ENCODE measurements at regions not wholly inside any gene's neighbourhood (a gene's known extent, or its start where the extent isn't known, plus 50 kb on each side); places are given as distances from the start of the nearest gene placed in this dataset.

- intact Hi-C loops (cut with DNase I; ENCODE audit: low total_unique reads), result no loop called here
- DNase-seq, result no peak
- 84 to 90% (median 88%) methylated on average over 5 of the region's 5 CpGs for WGBS, 5 donors
- Histone ChIP-seq H3K27ac (no peak overlapping the region), H3K9me3 (peaks cover 0 to 8% (median 1%) of the 10 kb centered on the region in 8 donors), H3K4me3 (no peak overlapping the region), H3K36me3 (no peaks in the 10 kb centered on the region), H3K4me1 (no peaks in the 10 kb centered on the region), H3K27me3 (replicated peaks in 1 of 7) (no peaks in the 10 kb centered on the region)
- TF ChIP-seq POLR2A (IDR thresholded peaks at IDR 0.05), result no peak
- TF ChIP-seq CTCF (IDR thresholded peaks at IDR 0.05 in 8 of 11, conservative IDR thresholded peaks at IDR 0.05 in 3 of 11), result no peak
- TF ChIP-seq POLR2AphosphoS5 (IDR thresholded peaks at IDR 0.05), result no peak
Measured at GRCh38 chr5:155229135-155229534, 215.6 kb downstream of the KIF4B start.

- 56 to 79% (median 67%) methylated on average over 2 of the region's 2 CpGs for WGBS, 5 donors
- no peaks in the 10 kb centered on the region for H3K27me3 ChIP-seq (replicated peaks in 1 of 7)
- H3K27ac ChIP-seq, result no peak overlapping the region
- H3K36me3 ChIP-seq, result no peaks in the 10 kb centered on the region
- TF ChIP-seq POLR2AphosphoS5 (IDR thresholded peaks at IDR 0.05), result no peak
- no peak for TF ChIP-seq CTCF (IDR thresholded peaks at IDR 0.05 in 8 of 11, conservative IDR thresholded peaks at IDR 0.05 in 3 of 11)
- no peak for TF ChIP-seq POLR2A (IDR thresholded peaks at IDR 0.05)
- no peak for DNase-seq
- H3K4me1 ChIP-seq, result no peaks in the 10 kb centered on the region
- H3K9me3 ChIP-seq, result peaks cover 0 to 31% (median 27%) of the 10 kb centered on the region in 8 donors
- intact Hi-C loops (cut with DNase I; ENCODE audit: low total_unique reads), result no loop called here
- H3K4me3 ChIP-seq, result no peak overlapping the region
Measured at GRCh38 chr5:155239803-155240202, 226.2 kb downstream of the KIF4B start.

- 37 to 52% (median 47%) methylated on average over 5 of the region's 5 CpGs for WGBS, 5 donors
Measured at GRCh38 chr5:155250596-155250995, 237.0 kb downstream of the KIF4B start.

GRCh38 chr5:155252025-155252424 lies 238.5 kb downstream of the KIF4B start:
- Histone ChIP-seq H3K4me3 (no peak overlapping the region), H3K36me3 (no peaks in the 10 kb centered on the region), H3K27me3 (replicated peaks in 1 of 7) (no peaks in the 10 kb centered on the region), H3K4me1 (no peaks in the 10 kb centered on the region), H3K9me3 (peaks cover 0 to 2% (median 0%) of the 10 kb centered on the region in 8 donors), H3K27ac (no peak overlapping the region)
- intact Hi-C loops (cut with DNase I; ENCODE audit: low total_unique reads), result no loop called here
- no peak for DNase-seq
- TF ChIP-seq POLR2AphosphoS5 (IDR thresholded peaks at IDR 0.05), result no peak
- TF ChIP-seq POLR2A (IDR thresholded peaks at IDR 0.05), result no peak
- no peak for TF ChIP-seq CTCF (IDR thresholded peaks at IDR 0.05 in 8 of 11, conservative IDR thresholded peaks at IDR 0.05 in 3 of 11)

More at GRCh38 chr5:155250596-155250995, 237.0 kb downstream of the KIF4B start:
- TF ChIP-seq POLR2AphosphoS5 (IDR thresholded peaks at IDR 0.05), result no peak
- no peak for TF ChIP-seq POLR2A (IDR thresholded peaks at IDR 0.05)
- no peak for TF ChIP-seq CTCF (IDR thresholded peaks at IDR 0.05 in 8 of 11, conservative IDR thresholded peaks at IDR 0.05 in 3 of 11)
- Histone ChIP-seq H3K4me3 (no peak overlapping the region), H3K4me1 (no peaks in the 10 kb centered on the region), H3K27me3 (replicated peaks in 1 of 7) (no peaks in the 10 kb centered on the region), H3K27ac (no peak overlapping the region), H3K36me3 (no peaks in the 10 kb centered on the region), H3K9me3 (peaks cover 0 to 9% (median 0%) of the 10 kb centered on the region in 8 donors)
- no peak for DNase-seq
- intact Hi-C loops (cut with DNase I; ENCODE audit: low total_unique reads), result no loop called here

All from spleen (tissue), 11 donors.